HG03432 (cell line): ENCODE measurements at regions not wholly inside any gene's neighbourhood (a gene's known extent, or its start where the extent isn't known, plus 50 kb on each side); places are given as distances from the start of the nearest gene placed in this dataset.
A peak's percentile ranks its signal among the peaks of the same experiment; 100 is the strongest.
"Not testable (repeated sequence)": the region's sequence is repeated elsewhere in the genome, so short reads cannot be mapped to it uniquely, and the experiment has no call there.

Source experiments
- ATAC-seq: cut with Tn5 transposase; IDR thresholded peaks from one replicate; pipeline ENCODE4 v1.9.1; 2021; ENCODE audit warnings: mild to moderate bottlenecking, moderate library complexity; ENCODE audit not compliant: unreplicated experiment

GRCh38 chr6:137968901-137969300 lies 101.8 kb downstream of the TNFAIP3 start:
- ATAC-seq = peak; percentile 60

GRCh38 chr6:137969874-137970273 lies 102.8 kb downstream of the TNFAIP3 start:
- ATAC-seq = no peak

- no peak for ATAC-seq
These were observed 103.3 kb downstream of the TNFAIP3 start for GRCh38 chr6:137970368-137970767.

GRCh38 chr6:137973201-137973600 lies 106.1 kb downstream of the TNFAIP3 start:
- no peak for ATAC-seq

DNA sequence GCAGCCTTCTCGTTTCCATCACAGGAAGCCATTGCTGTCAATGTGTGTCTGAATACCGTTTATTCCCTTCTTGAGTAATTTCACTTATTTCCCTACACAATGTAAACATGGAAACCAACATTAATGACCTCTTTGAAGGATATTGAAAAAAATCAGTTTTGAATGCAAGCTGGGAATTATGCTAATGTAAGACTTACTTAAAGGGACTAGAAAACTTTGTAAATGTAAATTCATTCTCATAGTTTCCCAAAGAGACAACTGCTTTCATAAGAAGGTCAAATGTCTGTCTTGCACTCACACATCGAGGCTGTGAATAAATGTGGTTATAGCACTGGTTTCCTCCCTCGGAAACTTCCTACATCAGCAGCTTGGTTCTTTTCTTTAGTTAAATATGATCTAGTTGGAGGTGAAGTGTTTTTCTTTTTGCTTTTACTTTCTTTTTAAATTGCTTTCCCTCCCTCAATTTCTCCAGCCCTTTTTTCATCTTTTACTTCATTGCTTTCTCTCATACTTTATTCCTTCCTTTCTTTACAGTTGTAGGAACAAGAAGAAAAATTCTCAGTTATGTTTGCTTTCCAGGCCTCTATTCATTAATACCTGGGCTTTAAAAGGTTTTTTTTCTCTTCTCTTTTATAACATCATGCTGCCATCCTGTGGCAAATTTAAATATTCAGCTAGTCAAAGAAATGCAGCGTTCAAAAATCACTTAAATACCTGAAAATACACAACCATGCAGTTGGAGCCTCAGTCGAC lies 108.3 kb downstream of the TNFAIP3 start:
- no peak for ATAC-seq

DNA sequence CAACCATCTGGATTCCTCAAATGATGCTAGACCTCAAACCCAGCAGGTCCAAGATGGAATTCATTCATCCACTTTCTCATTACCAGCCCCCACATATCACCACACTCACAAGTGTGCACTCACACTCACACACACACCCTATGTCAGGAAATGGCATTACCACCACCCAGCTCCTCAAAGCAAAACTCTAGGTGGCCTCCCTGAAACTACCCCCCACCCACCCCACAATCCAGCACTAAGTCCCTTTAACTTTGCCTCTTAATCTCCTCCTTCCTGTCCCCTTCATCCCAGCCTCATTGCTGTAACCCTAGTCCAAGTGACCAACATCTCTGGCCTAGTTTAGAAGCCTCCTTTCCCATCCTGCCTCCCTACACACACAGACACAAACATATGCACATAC lies 109.4 kb downstream of the TNFAIP3 start:
- ATAC-seq = no peak

DNA sequence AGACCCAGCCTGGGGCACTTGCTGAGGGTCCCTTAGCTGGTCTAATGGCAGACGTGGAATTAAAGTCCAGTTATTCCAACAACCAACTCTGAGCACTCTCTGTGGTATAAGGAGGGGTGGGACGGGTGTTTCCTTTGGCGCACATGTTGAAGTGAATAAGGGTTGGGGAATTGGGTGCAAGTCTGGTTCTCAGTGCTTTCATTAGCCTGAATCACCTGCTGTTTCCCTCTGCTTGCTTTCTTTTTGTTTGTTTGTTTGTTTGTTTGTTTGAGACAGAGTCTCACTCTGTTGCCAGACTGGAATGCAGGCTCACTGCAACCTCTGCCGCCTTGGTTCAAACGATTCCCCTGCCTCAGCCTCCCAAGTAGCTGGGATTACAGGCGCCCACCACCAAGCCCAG lies 110.1 kb downstream of the TNFAIP3 start:
- no peak for ATAC-seq

DNA sequence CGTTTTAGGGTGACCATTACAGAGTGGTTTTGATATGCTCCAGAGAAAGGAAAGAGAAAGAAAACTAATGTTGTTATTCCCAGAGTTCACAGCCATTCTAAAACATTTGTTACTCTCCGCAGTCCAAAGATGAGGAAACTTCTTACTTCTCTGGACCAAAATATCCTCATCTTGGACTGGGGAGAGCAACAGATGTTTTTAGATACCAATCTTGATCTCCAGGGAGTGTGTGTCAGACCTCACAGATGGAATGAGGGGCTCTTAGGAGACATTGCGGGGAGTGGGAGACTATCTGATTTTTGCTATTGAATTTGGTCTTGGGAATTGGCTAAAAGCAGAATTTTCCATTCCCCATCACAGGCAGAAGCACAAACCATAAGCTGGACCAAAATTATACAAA lies 110.8 kb downstream of the TNFAIP3 start:
- ATAC-seq = no peak

GRCh38 chr6:137978252-137978896 lies 111.3 kb downstream of the TNFAIP3 start:
- peak; percentile 57 for ATAC-seq

DNA sequence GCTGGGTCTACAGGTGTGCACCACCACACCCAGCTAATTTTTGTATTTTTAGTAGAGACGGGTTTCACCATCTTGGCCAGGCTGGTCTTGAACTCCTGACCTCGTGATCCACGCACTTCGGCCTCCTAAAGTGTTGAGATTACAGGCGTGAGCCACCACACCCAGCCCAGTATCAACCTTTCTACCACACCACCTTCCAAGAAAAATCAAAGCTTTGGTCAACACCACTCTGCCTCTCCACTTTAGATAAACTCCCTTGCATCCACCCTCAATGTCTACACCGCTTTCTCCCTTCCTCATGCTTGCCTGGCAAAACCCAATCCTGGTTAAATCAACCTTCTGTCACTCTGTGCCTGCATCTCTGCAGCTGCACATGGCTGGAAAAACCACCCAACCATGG lies 112.2 kb downstream of the TNFAIP3 start:
- not testable (repeated sequence) for ATAC-seq

DNA sequence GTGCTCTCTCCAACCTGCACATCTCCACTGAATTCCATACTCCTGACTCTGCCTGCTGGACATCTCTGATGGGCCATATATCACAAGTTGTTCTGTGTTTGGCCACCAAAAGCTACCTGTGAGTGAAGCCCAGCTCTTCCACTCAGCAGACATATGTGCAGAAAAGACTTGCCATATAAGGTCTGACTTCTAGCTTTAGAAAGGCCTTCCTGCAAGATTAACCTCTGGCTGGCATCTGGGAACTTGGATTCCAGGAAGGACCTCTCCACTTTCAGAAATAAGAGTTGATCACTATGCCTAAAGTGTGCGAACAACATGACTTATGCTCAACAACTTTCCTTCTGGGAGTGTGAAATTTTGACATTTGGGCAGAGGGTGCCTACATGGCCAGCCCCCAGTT lies 113.7 kb downstream of the TNFAIP3 start:
- ATAC-seq = no peak

GRCh38 chr6:137981758-137982157 lies 114.7 kb downstream of the TNFAIP3 start:
- no peak for ATAC-seq

- no peak for ATAC-seq
These were observed 115.5 kb downstream of the TNFAIP3 start for GRCh38 chr6:137982418-137983189.

- no peak for ATAC-seq
These were observed 116.2 kb downstream of the TNFAIP3 start for GRCh38 chr6:137983269-137983668.

DNA sequence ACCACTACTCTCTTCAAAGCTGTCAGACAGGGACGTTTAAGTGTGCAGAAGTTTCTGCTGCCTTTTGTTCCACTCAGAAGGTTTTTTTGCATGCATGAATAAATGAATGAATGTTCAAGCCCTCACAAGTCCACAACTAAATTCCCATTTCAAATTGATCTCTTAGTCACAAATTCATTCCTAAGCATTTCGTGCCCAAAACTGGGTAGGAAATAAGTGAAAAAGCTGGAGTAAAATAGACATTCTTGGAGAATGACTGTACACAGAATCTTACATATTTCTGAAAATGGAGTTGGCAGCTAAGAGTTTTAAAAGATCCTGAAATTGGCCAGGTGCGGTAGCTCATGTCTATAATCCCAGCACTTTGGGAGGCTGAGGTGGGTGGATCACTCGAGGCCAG lies 117.6 kb downstream of the PERP start:
- no peak for ATAC-seq

DNA sequence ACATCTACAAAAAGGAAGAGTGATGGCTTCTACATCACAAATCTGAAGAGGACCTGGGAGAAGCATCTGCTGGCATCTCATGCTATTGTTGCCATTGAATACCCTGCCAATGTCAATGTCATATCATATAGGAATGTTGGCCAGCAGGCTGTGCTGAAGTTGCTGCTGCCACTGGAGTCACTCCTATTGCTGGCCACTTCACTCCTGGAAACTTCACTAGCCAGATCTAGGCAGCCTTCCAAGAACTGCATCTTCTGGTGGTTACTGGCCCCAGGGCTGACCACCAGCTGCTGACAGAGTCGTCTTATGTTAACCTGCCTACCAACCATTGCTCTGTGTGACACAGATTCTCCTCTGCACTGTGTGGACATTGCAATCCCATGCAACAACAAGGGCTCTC lies 111.8 kb downstream of the PERP start:
- no peak for ATAC-seq

- no peak for ATAC-seq
These were observed 108.7 kb downstream of the PERP start for GRCh38 chr6:137998461-137999019.

DNA sequence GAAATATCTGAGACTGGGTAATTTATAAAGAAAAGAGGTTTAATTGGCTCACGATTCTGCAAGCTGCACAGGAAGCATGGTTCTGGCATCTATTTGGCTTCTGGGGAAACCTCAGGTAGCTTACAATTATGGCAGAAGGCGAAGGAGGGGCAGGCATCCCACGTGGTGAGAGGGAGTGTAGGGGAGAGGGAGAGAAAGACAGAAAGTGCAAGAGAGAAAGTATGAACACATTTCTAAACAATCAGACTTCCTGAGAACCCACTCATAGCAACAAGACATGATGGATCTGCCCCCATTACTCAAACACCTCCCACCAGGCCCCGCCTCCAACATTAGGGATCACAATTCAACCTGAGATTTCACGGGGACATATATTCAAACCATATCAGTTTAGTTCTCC lies 107.4 kb downstream of the PERP start:
- no peak for ATAC-seq

GRCh38 chr6:138000941-138001340 lies 106.3 kb downstream of the PERP start:
- no peak for ATAC-seq

DNA sequence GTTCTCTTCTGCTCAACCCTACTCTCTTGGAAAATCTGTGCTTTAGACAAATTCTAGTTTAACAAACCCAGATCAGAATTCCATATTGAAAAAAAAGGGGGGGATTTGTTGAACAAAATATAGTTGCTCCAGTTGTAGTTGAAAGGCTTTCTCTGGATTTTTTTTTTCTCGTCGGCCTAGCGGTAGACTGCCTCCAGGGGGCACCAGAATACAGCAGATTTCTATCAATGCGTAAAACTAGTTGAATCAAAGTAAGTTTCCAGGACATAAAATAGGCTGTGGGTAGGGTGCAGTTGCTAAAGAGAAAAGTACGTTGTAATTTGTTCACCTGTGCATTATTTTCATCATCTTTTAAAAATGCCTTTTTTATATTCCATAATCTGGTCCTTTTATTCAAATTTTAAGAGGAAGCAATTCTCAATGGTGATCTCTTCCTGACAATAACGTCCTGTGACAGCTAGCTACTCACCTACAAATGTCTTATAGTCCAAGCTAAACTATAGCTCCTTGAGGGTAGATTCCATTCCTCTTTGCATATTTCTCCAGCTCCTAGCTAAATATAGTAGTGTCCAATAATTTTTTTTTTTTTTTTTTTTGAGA lies 105.4 kb downstream of the PERP start:
- ATAC-seq = no peak
